GM12892 (cell line): ENCODE measurements at regions not wholly inside any gene's neighbourhood (a gene's known extent, or its start where the extent isn't known, plus 50 kb on each side); places are given as distances from the start of the nearest gene placed in this dataset.

Experiments
- POLR2A ChIP-seq: IDR thresholded peaks from 2 replicates; pipeline ENCODE4 v1.6.1; 2011; ENCODE audit warnings: low read depth, low read length, control low read depth
- POLR2AphosphoS5 ChIP-seq: IDR thresholded peaks from 2 replicates; pipeline ENCODE4 v1.6.1; 2011; ENCODE audit warnings: low read depth, low read length, control low read depth
- TAF1 ChIP-seq: IDR thresholded peaks from 2 replicates; pipeline ENCODE4 v1.6.1; 2011; ENCODE audit warnings: low read depth, mild to moderate bottlenecking, control low read depth, low read length, borderline replicate concordance

GRCh38 chr2:66228128-66228547 lies 206.8 kb upstream of the MEIS1 start:
- TF ChIP-seq POLR2A, result no peak
- TF ChIP-seq POLR2AphosphoS5, result no peak
- no peak for TF ChIP-seq TAF1
